ENCODE measurements at regions not wholly inside any gene's neighbourhood (a gene's known extent, or its start where the extent isn't known, plus 50 kb on each side); places are given as distances from the start of the nearest gene placed in this dataset.

GRCh38 chr3:175890066-175890465 lies 1030.9 kb downstream of the NAALADL2 start:
- DNase-seq (ENCODE audit: low read depth), result no peak
- no peak overlapping the region for H3K4me3 ChIP-seq (ENCODE audit: low read depth, low read length)

DNA sequence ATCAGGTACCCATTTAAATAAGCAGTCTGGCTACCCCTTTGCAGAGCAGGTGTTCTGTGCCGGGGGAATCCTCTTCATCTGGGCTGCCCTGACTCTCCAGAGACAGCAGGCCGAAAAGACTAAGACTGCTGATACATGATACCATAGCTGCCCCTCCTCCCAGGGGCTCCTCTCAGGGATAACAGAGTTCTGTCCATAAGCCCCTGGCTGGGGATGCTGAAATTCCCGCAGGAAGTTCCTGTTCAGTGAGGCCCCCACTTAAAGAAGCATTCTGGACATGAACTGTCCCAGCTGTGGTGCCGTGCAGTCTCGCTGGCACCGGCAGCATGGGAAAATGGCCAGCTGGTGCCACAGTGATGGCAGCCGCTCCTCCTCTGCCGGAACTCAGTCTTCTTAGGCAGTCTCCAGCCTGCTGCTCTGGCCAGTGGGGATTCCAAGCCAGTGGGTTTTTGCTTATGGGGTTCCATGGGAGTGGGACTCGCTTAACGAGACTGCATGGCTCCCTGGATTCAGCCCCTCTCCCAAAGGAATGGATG lies 1026.2 kb downstream of the NAALADL2 start:
- H3K4me3 ChIP-seq (ENCODE audit: low read depth, low read length), result no peak overlapping the region
- TF ChIP-seq CTCF (IDR thresholded peaks at IDR 0.05; ENCODE audit: insufficient read depth, low read length), result no peak
- no peak for DNase-seq (ENCODE audit: low read depth)

More at GRCh38 chr3:175890066-175890465, 1030.9 kb downstream of the NAALADL2 start:
- TF ChIP-seq CTCF (IDR thresholded peaks at IDR 0.05; ENCODE audit: insufficient read depth, low read length), result no peak

GRCh38 chr3:175879417-175879816 lies 1020.3 kb downstream of the NAALADL2 start:
- no peak for DNase-seq (ENCODE audit: low read depth)
- no peak for TF ChIP-seq CTCF (IDR thresholded peaks at IDR 0.05; ENCODE audit: insufficient read depth, low read length)
- H3K4me3 ChIP-seq (ENCODE audit: low read depth, low read length), result no peak overlapping the region

GRCh38 chr3:175869404-175869803 lies 1010.3 kb downstream of the NAALADL2 start:
- no peak for TF ChIP-seq CTCF (IDR thresholded peaks at IDR 0.05; ENCODE audit: insufficient read depth, low read length)
- H3K4me3 ChIP-seq (ENCODE audit: low read depth, low read length), result no peak overlapping the region

DNA sequence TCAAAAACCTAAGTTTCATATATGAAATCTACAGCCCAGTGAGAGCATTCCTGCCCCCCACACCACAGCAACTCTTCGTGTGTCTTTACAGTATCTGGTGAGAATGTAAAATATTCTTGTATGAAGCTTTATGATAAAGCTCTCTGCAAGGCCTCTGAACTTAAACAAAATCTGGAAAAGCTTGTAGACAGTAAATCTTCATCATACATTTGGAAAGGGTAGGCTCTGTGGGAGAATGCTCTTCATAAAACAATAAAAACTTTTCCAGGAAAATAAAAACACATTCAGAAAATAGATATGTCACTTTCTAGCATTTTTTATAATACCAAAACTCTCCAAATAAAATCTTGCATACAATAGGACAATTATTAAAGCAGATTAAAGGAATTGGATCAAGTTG lies 1009.5 kb downstream of the NAALADL2 start:
- TF ChIP-seq CTCF (IDR thresholded peaks at IDR 0.05; ENCODE audit: insufficient read depth, low read length), result no peak
- no peak overlapping the region for H3K4me3 ChIP-seq (ENCODE audit: low read depth, low read length)
- no peak for DNase-seq (ENCODE audit: low read depth)

More at GRCh38 chr3:175869404-175869803, 1010.3 kb downstream of the NAALADL2 start:
- no peak for DNase-seq (ENCODE audit: low read depth)

- no peak for TF ChIP-seq CTCF (IDR thresholded peaks at IDR 0.05; ENCODE audit: insufficient read depth, low read length)
- DNase-seq (ENCODE audit: low read depth), result no peak
- H3K4me3 ChIP-seq (ENCODE audit: low read depth, low read length), result no peak overlapping the region
Measured at GRCh38 chr3:175865724-175866123, 1006.6 kb downstream of the NAALADL2 start.

DNA sequence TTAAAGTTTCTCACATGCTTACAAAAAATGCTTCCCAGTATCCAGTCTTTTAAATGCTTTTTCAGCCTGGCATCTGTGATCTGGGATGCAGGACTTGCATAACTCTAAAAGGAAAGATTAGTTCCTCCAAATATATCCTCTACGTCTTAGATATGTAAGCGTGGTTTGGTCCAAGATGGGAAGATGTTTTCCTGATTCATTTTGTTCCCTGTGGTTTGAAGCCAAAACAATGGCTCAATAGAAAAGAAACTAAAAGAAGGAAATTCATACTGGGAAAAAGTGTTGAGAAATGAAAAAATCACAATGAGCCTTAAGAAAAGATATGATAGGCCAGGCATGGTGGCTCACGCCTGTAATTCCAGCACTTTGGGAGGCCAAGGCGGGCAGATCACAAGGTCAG lies 1002.8 kb downstream of the NAALADL2 start:
- no peak overlapping the region for H3K4me3 ChIP-seq (ENCODE audit: low read depth, low read length)
- TF ChIP-seq CTCF (IDR thresholded peaks at IDR 0.05; ENCODE audit: insufficient read depth, low read length), result no peak
- DNase-seq (ENCODE audit: low read depth), result peak; percentile 32
